Left hindlimb (tissue), 1 donor: ENCODE measurements at regions not wholly inside any gene's neighbourhood (a gene's known extent, or its start where the extent isn't known, plus 50 kb on each side); places are given as distances from the start of the nearest gene placed in this dataset.

ENCODE experiments used
- DNase-seq: peaks from one replicate; pipeline ENCODE4 v3.0.0-alpha.2; 2018

GRCh38 chr10:52940921-52941320 lies 168.3 kb upstream of the MBL2 start:
- DNase-seq, result no peak

GRCh38 chr10:52939894-52940293 lies 167.3 kb upstream of the MBL2 start:
- no peak for DNase-seq

- DNase-seq, result no peak
Measured at GRCh38 chr10:52933748-52934147, 161.2 kb upstream of the MBL2 start.

GRCh38 chr10:52927678-52928077 lies 155.1 kb upstream of the MBL2 start:
- no peak for DNase-seq

GRCh38 chr10:52923520-52923919 lies 150.9 kb upstream of the MBL2 start:
- DNase-seq, result no peak

- no peak for DNase-seq
Measured at GRCh38 chr10:52918714-52919305, 146.2 kb upstream of the MBL2 start.

- DNase-seq, result no peak
Measured at GRCh38 chr10:52915391-52915790, 142.8 kb upstream of the MBL2 start.

GRCh38 chr10:52911163-52911562 lies 138.6 kb upstream of the MBL2 start:
- no peak for DNase-seq

- DNase-seq, result no peak
Measured at GRCh38 chr10:52908478-52908877, 135.9 kb upstream of the MBL2 start.

GRCh38 chr10:52906046-52906445 lies 133.5 kb upstream of the MBL2 start:
- DNase-seq, result no peak

- DNase-seq, result no peak
Measured at GRCh38 chr10:52903397-52903938, 130.9 kb upstream of the MBL2 start.

GRCh38 chr10:52900593-52900992 lies 128.0 kb upstream of the MBL2 start:
- DNase-seq, result no peak

GRCh38 chr10:52897162-52897561 lies 124.6 kb upstream of the MBL2 start:
- no peak for DNase-seq

GRCh38 chr10:52895059-52895458 lies 122.5 kb upstream of the MBL2 start:
- no peak for DNase-seq

- DNase-seq, result no peak
Measured at GRCh38 chr10:52890281-52890680, 117.7 kb upstream of the MBL2 start.

- DNase-seq, result no peak
Measured at GRCh38 chr10:52889611-52890010, 117.0 kb upstream of the MBL2 start.

GRCh38 chr10:52883996-52884871 lies 111.7 kb upstream of the MBL2 start:
- peak; percentile 68 for DNase-seq

GRCh38 chr10:52879091-52879807 lies 106.7 kb upstream of the MBL2 start:
- no peak for DNase-seq

GRCh38 chr10:52877451-52877850 lies 104.9 kb upstream of the MBL2 start:
- DNase-seq, result no peak

GRCh38 chr10:52875336-52875735 lies 102.8 kb upstream of the MBL2 start:
- DNase-seq, result no peak

- no peak for DNase-seq
Measured at GRCh38 chr10:52874581-52874980, 102.0 kb upstream of the MBL2 start.

- no peak for DNase-seq
Measured at GRCh38 chr10:52871191-52871843, 98.7 kb upstream of the MBL2 start.

- DNase-seq, result no peak
Measured at GRCh38 chr10:52870562-52870961, 98.0 kb upstream of the MBL2 start.
